Left cardiac atrium (tissue), 4 donors: ENCODE measurements at regions not wholly inside any gene's neighbourhood (a gene's known extent, or its start where the extent isn't known, plus 50 kb on each side); places are given as distances from the start of the nearest gene placed in this dataset.
"Not testable (repeated sequence)": the region's sequence is repeated elsewhere in the genome, so short reads cannot be mapped to it uniquely, and the experiment has no call there.

Experiments
- ATAC-seq, 2 donors: fragments of 200-7000 bp; cut with Tn5 transposase; one replicate each; pipeline ENCODE4 v1.9.1; 2020; ENCODE audit warnings: mild to moderate bottlenecking in 2 of 2, moderate library complexity in 2 of 2
- DNase-seq: peaks from one replicate; pipeline ENCODE4 v3.0.0-alpha.2; 2020
- intact Hi-C, 2 donors: fragments of 100-400 bp; cut with DNase I; formaldehyde crosslinking; loops; one replicate each; pipeline versions ENCODE4 v1.14.1 to v1.15.1; 2022 to 2023
- donor health status: DM: no; HTN: yes; CAD: no.
- donor health status: DM: no; HTN: yes; CAD: no; lungs with severe emphysema.
- donor health status: DM: yes; HTN: yes; CAD: no.
- donor health status: Dilated cardiomyopathy.

GRCh38 chr16:64304951-64305350, 816.9 kb downstream of the CDH11 start:
- no peak for ATAC-seq
- intact Hi-C loops, result no loop called here
- no peak for DNase-seq

DNA sequence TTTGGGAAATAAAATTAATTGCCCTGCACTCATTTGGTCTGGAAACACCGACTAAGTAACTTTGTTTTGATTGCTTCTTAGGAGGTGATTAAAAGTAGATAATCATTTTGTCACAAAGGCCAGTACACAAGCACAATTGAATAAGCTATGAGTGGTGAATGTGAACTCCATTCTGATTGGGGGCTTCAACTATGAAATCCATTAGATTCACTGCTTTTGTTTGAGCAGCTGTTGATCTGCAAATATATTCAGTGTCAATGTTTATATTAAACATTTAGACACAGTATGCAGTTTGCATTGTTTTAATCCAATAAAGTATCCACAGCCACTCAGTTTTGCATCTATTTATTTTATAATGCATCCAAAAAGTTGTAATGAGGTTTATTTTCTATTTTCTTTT, 817.5 kb downstream of the CDH11 start:
- intact Hi-C loops, result no loop called here
- DNase-seq, result no peak
- ATAC-seq, result no peak

GRCh38 chr16:64297863-64298600, 823.8 kb downstream of the CDH11 start:
- peak in 1 of 2 donors; percentile 55 for ATAC-seq
- no peak for DNase-seq
- intact Hi-C loops, result no loop called here

GRCh38 chr16:64295466-64295865, 826.4 kb downstream of the CDH11 start:
- intact Hi-C loops, result no loop called here
- ATAC-seq (no peak), DNase-seq (no peak)

- ATAC-seq, result peak in 1 of 2 donors; percentile 23
- DNase-seq, result no peak
- intact Hi-C loops, result no loop called here
These were observed 828.9 kb downstream of the CDH11 start for GRCh38 chr16:64292953-64293352.

- intact Hi-C loops, result no loop called here
- no peak for DNase-seq
- ATAC-seq, result no peak
These were observed 829.7 kb downstream of the CDH11 start for GRCh38 chr16:64292161-64292560.

DNA sequence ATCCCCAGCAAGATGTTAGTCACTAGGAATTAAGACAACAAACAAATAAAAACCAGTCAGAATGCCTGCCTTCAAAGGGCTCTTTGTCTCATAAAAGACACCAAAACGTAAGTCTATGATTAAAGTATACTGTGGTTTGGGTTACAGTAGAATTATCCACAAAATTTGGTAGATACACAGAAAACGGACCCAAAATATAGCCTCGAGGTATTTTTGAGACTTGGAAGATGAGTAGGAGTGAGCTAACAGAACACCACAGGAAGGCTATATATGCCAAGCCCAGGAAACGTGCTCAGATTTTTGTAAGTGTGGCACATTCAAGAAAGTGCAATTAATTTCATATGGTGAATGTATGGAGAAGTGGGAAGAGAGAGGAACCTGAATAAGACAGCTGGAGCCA, 831.4 kb downstream of the CDH11 start:
- intact Hi-C loops, result no loop called here
- DNase-seq, result no peak
- ATAC-seq, result no peak

GRCh38 chr16:64287655-64288528, 834.0 kb downstream of the CDH11 start:
- no peak for ATAC-seq
- intact Hi-C loops, result no loop called here
- no peak for DNase-seq

DNA sequence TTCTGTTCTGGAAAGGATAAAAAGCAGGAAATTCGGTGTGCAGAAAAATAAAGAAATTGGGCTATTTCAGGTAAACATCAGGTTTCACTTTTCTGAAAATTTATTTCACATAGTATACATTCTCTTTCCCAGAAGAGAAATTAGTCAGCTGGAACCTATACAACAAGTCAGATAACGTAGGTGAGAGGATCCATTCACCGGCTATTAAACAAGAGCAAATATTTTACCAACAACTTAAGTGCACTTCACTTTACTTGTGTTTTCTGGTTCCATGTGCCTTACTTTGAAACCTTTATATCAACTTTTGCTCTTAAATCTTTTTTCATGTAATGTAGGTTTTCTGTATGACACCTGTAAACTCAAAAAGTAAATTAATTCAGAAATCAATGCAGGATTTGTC, 839.7 kb downstream of the CDH11 start:
- intact Hi-C loops, result no loop called here

DNA sequence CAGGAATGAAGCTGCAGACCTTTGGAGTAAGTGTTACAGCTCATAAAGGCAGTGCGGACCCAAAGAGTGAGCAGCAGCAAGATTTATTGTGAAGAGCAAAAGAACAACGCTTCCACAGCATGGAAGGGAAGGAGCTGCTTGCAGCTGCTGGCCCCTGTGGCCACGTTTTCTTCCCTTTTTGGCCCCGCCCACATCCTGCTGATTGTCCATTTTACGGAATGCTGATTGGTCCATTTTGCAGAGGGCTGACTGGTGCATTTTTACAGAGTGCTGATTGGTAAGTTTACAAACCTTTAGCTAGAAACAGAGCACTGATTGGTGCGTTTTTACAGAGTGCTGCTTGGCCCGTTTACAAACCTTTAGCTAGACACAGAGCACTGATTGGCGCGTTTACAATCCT, 841.5 kb downstream of the CDH11 start:
- no peak for DNase-seq
- intact Hi-C loops, result no loop called here
- no peak for ATAC-seq

More for the DNA sequence above, 839.7 kb downstream of the CDH11 start:
- ATAC-seq, result no peak
- DNase-seq, result no peak

- intact Hi-C loops, result no loop called here
- DNase-seq, result no peak
- ATAC-seq, result no peak
These were observed 843.7 kb downstream of the CDH11 start for GRCh38 chr16:64278196-64278595.

DNA sequence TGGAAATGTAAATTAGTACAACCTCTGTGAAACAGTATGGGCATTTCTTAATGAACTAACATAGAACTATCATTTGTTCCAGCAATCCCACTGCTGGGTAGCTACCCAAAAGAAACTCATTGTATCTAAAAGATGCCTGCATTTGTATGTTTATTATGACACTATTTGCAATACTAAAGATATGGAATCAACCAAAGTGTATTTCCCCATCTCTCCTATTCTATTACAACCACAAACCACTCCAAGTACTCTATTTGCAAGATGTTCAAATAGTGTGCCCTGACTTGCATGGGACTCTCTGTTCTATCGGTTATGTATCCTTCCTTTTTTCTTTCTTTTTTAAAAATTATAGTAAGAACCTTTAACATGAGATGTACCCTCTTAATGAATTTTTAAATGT, 845.2 kb downstream of the CDH11 start:
- no peak for DNase-seq
- intact Hi-C loops, result no loop called here
- ATAC-seq, result no peak

GRCh38 chr16:64272028-64272427, 849.8 kb downstream of the CDH11 start:
- intact Hi-C loops, result no loop called here
- ATAC-seq (no peak), DNase-seq (no peak)

GRCh38 chr16:64269756-64270155, 852.1 kb downstream of the CDH11 start:
- intact Hi-C loops, result no loop called here
- DNase-seq, result no peak
- no peak for ATAC-seq

GRCh38 chr16:64265756-64266155, 856.1 kb downstream of the CDH11 start:
- ATAC-seq (no peak), DNase-seq (no peak)
- intact Hi-C loops, result no loop called here

DNA sequence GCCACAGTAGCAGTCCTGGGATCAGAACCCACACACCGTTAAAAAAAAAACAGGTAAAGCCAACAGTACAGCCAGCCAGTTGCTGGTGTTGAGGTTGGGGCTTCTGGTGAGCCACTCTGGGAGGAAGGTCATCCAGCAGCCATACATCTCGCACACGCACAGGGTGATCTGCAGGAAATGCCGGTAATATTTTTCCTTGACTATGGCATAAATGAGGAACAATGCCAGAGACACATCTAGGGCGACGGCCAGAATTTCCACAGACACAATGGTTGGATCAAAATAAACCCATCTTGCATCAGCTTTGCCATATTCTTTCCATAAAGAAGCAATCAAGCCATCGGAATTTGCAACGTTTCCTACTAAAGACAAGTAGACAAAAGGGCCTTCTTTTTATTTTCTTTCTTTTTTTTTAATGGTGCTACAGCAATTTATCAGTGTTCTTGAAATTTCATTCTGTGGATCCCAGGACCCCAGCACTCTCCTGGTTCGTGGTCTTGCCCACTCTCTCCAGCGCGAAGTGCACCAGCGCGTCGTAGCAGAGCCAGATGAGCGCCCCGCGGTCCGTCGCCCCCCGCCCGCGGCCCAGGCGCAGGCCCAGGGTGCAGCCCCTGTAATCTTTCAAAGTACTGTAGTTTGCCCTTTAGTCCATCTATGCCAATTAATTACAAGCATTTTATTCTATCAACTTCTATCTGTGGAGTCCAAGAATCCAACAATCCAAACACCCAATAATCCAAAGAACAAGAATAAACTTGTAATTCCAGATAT, 861.0 kb downstream of the CDH11 start:
- ATAC-seq, intact Hi-C loops, DNase-seq: not testable (repeated sequence)

DNA sequence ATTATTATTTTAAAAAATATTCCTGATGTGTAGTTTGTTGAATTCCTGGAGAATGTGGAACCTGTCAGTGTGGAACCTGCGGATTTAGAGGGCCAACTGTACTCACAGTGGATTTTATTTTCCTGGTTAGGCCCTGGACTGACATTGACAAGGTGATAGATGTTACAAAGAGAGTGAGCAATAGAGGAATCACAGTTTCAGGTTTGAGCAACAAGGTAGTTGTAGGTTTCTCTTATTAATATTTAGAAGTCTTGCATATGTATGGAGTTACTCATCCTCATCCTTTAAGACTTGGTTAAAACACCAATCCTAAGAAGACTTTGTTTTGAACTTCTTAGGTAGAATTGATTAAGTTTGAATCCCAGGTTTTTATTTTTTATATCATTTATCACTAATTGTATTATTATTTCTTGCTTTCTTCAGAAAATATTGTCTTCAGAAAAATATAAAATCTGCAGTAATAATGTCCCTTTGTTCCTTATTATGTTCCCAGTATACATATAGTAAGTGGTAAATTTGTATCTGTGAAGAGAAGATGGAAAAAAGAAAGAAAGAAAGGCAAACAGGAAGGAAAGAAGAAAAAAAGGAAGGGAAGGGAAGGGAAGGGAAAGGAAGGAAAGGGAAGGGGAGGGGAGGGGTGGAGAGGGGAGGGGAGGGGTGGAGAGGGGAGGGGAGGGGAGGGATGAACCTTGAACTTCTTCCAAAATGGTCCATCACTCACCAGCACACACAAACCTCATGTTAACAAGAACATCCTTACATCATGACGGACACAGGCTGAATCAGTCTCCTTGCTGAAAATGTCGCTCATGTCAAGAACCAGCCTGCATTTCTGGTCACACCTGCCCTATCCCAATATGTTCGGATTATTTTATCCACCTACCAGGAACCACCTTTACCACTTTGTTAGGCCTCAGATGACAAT, 867.2 kb downstream of the CDH11 start:
- DNase-seq, result no peak
- intact Hi-C loops, result no loop called here
- ATAC-seq, result no peak

DNA sequence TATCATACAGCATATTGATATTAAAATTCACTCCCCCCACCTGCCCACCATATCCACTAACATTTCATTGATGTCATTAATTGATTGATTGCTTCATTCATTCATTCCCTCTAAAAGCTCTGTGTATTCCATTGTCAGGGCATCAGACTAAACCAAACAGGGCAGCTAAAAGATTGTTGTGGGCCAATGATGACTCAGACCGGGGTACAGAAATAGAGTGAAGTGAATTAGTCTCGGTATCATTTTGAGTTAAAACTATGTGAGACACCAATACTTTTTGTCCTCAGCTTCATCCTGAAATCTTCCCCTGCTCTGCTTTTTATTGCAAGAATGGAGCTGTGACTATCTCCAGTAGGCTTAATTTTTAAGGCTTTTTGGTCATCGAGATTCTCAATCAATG, 868.3 kb downstream of the CDH11 start:
- no peak for ATAC-seq
- intact Hi-C loops, result no loop called here

DNA sequence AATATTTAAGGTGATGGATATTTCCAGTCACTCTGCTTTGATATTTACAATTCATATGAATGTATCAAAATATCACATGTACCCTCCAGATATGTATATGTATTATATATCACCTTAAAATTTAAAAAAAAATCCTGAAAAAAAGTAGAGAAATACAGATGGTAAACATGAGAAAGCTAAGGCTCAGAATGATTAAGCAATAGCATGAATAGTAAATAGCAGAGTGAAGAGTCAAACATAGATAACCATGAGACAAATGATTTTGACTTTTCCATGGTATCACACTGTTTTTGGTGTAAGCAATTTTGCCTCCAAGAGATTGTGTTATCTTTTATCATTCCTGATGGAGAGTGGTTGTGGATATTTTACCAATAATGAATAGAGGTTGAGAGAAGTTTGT, 868.8 kb downstream of the CDH11 start:
- DNase-seq, result no peak
- intact Hi-C loops, result no loop called here
- peak in 1 of 2 donors; percentile 39 for ATAC-seq

More for the DNA sequence above, 868.3 kb downstream of the CDH11 start:
- no peak for DNase-seq
